ENCODE measurements at regions not wholly inside any gene's neighbourhood (a gene's known extent, or its start where the extent isn't known, plus 50 kb on each side); places are given as distances from the start of the nearest gene placed in this dataset.

DNA sequence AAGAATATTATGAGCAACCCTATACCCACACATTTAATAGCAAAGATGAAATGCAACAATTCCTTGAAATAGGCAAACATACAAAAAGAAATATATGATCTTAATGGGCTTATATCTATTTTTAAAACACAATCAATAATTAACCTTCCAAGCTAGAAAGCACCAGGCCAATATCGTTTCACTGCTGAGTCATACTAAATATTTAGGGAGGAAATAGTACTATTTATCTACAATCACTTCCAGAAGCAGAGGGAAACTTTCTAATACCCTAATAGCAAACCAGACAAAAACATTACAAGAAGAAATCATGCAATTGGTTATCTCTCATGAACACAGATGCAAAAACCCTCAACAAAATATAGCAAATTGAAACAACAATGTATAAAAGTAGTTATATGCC is 207.8 kb downstream of the MTHFS start:
- peaks cover 36% of the 10 kb centered on the region for H3K9me3 Mint-ChIP-seq
- no peak overlapping the region for H3K27ac Mint-ChIP-seq
- no peaks in the 10 kb centered on the region for H3K27me3 Mint-ChIP-seq (ENCODE audit: low read depth, poor library complexity)

DNA sequence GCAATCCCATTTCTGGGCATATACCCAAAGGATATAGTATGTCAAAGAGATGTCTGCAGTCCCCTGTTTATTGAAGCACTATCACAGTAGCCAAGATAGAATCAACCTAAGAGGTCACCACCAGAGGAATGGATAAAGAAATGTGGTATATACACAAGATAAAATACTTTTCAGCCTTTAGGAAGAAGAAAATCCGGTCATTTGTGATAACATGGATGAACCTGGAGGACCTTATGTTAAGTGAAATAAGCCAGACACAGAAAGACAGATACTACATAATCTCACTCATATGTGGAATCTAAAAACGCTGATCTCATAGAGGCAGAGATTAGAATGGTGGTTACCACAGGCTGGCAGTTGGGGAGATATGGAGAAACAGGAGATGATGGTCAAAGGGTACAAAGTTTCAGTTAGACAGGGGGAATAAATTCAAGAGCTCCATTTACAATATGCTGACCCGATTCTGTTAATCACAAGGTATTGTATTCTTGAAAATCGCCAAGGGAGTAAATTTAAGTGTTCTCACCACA is 195.8 kb downstream of the MTHFS start:
- Mint-ChIP-seq H3K4me1 (no peaks in the 10 kb centered on the region), H3K27ac (no peak overlapping the region), H3K9me3 (no peaks in the 10 kb centered on the region), H3K36me3 (ENCODE audit: low read depth) (no peaks in the 10 kb centered on the region), H3K27me3 (ENCODE audit: low read depth, poor library complexity) (no peaks in the 10 kb centered on the region), H3K4me3 (no peak overlapping the region)
- TF ChIP-seq, protein P1, sequence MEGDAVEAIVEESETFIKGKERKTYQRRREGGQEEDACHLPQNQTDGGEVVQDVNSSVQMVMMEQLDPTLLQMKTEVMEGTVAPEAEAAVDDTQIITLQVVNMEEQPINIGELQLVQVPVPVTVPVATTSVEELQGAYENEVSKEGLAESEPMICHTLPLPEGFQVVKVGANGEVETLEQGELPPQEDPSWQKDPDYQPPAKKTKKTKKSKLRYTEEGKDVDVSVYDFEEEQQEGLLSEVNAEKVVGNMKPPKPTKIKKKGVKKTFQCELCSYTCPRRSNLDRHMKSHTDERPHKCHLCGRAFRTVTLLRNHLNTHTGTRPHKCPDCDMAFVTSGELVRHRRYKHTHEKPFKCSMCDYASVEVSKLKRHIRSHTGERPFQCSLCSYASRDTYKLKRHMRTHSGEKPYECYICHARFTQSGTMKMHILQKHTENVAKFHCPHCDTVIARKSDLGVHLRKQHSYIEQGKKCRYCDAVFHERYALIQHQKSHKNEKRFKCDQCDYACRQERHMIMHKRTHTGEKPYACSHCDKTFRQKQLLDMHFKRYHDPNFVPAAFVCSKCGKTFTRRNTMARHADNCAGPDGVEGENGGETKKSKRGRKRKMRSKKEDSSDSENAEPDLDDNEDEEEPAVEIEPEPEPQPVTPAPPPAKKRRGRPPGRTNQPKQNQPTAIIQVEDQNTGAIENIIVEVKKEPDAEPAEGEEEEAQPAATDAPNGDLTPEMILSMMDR (IDR thresholded peaks at IDR 0.05) = no peak
- no peak for DNase-seq

More for the DNA sequence above, 207.8 kb downstream of the MTHFS start:
- Mint-ChIP-seq H3K4me1 (no peaks in the 10 kb centered on the region), H3K36me3 (ENCODE audit: low read depth) (peaks cover 6% of the 10 kb centered on the region), H3K4me3 (no peak overlapping the region)
- no peak for DNase-seq
- TF ChIP-seq, protein P1 (IDR thresholded peaks at IDR 0.05) = no peak

DNA sequence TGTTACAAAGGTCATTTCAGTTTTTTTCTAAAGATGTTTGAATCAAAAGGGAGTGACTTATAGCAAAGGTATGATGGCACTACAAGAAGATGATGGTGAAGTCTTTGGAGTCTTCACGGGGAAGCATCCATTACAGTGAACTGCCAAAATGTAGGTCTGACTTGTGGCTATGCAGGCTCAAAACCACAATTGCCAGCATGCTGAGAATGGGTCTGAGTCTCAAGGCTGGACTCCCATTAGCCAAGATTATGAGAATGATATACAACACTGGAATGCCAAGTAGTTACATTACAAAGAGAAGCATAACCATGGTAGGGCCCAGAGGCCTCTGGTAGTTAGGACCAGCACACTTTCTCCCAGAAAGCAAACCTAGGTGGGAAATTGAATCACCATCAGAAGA is 194.2 kb downstream of the MTHFS start:
- TF ChIP-seq, protein P1 (IDR thresholded peaks at IDR 0.05) = no peak
- Mint-ChIP-seq H3K27ac (no peak overlapping the region), H3K27me3 (ENCODE audit: low read depth, poor library complexity) (no peaks in the 10 kb centered on the region), H3K4me1 (no peaks in the 10 kb centered on the region), H3K9me3 (peaks cover 10% of the 10 kb centered on the region), H3K4me3 (no peak overlapping the region), H3K36me3 (ENCODE audit: low read depth) (no peaks in the 10 kb centered on the region)
- no peak for DNase-seq

DNA sequence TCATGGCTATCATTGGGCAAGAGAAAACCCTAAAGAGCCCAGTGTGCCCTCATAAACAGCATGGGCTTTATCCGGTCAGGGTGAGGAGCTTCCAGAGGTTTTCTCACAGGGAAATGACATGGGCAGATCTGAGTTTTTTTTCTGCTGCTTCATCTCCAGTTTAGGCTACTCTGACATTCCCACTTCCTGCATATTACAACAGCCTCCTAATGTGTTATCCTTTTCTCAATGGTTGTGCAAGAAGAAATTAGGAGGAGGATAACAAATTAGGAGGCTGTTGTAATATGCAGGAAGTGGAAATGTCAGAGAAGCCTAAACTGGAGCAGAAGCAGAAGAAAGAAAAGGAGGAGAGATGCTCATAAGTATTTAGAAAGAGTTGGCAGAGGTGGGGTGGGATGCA is 175.6 kb downstream of the MTHFS start:
- peaks cover 7% of the 10 kb centered on the region for H3K27me3 Mint-ChIP-seq (ENCODE audit: low read depth, poor library complexity)
- no peak for DNase-seq
- H3K4me1 Mint-ChIP-seq = no peaks in the 10 kb centered on the region
- TF ChIP-seq, protein P1 (IDR thresholded peaks at IDR 0.05) = no peak
- H3K27ac Mint-ChIP-seq = no peak overlapping the region
- no peak overlapping the region for H3K4me3 Mint-ChIP-seq
- no peaks in the 10 kb centered on the region for H3K36me3 Mint-ChIP-seq (ENCODE audit: low read depth)
- H3K9me3 Mint-ChIP-seq = peaks cover 4% of the 10 kb centered on the region

DNA sequence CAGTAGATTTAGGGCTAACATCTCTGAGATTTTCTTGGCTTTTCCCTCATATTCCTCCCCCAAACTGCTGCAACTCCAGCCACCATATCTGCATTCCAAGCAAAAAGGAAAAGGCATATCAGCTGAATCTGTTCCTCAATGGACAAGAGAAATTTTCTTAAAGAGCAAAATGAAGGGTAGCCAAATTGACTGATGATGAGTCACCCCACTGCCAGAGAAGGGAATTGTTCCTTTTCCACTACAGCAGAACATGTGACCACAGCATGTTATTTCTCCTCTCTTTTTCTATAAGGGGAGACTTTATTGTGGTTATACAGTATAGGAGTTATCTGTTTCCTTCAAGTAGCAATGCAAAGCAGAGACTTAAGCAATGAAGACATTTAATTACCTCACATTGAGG is 172.5 kb downstream of the MTHFS start:
- peaks cover 4% of the 10 kb centered on the region for H3K9me3 Mint-ChIP-seq
- no peak for DNase-seq
- TF ChIP-seq, protein P1 (IDR thresholded peaks at IDR 0.05) = no peak
- peaks cover 4% of the 10 kb centered on the region for H3K27me3 Mint-ChIP-seq (ENCODE audit: low read depth, poor library complexity)
- H3K4me1 Mint-ChIP-seq = no peaks in the 10 kb centered on the region
- no peak overlapping the region for H3K27ac Mint-ChIP-seq
- no peak overlapping the region for H3K4me3 Mint-ChIP-seq
- H3K36me3 Mint-ChIP-seq (ENCODE audit: low read depth) = no peaks in the 10 kb centered on the region

DNA sequence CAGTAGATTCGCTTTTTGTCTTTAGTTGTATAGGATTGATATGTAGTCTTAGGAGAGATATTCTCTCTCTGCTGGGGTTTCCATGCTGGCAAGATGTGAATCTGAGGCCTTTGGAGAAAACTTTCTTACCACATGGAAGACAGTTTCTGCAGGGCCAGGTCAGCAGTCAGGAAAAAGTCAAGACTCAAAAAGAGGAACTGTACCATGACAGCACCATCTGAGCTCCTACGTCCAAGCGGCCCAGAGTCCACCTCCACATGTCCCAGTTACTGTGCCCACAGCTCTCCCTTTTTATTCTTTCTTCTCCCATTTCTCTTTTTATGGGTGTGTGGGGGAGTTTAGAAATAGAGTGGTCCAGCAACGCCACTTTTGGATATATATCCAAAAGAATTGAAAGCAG is 172.0 kb downstream of the MTHFS start:
- TF ChIP-seq, protein P1 (IDR thresholded peaks at IDR 0.05) = no peak
- peaks cover 1% of the 10 kb centered on the region for H3K27me3 Mint-ChIP-seq (ENCODE audit: low read depth, poor library complexity)
- H3K4me3 Mint-ChIP-seq = no peak overlapping the region
- H3K9me3 Mint-ChIP-seq = peaks cover 8% of the 10 kb centered on the region
- no peak overlapping the region for H3K27ac Mint-ChIP-seq
- no peaks in the 10 kb centered on the region for H3K4me1 Mint-ChIP-seq
- H3K36me3 Mint-ChIP-seq (ENCODE audit: low read depth) = no peaks in the 10 kb centered on the region
- no peak for DNase-seq

Measured in nephron progenitor cell (in vitro differentiated cells).